GM12874 (cell line): ENCODE measurements at regions not wholly inside any gene's neighbourhood (a gene's known extent, or its start where the extent isn't known, plus 50 kb on each side); places are given as distances from the start of the nearest gene placed in this dataset.

Source experiments
- CTCF ChIP-seq: IDR thresholded peaks from 2 replicates; pipeline ENCODE4 v1.5.1; 2011; ENCODE audit warnings: low read depth, mild to moderate bottlenecking, control low read depth, low read length, moderate library complexity; ENCODE audit not compliant: insufficient read depth

GRCh38 chr5:1658665-1659064, 134.9 kb upstream of the LPCAT1 start:
- TF ChIP-seq CTCF = no peak

GRCh38 chr5:1657161-1657741, 133.5 kb upstream of the LPCAT1 start:
- no peak for TF ChIP-seq CTCF

- TF ChIP-seq CTCF = no peak
Measured at GRCh38 chr5:1656271-1656975, 132.7 kb upstream of the LPCAT1 start.

GRCh38 chr5:1655496-1656270, 131.9 kb upstream of the LPCAT1 start:
- no peak for TF ChIP-seq CTCF

GRCh38 chr5:1654786-1655495, 131.2 kb upstream of the LPCAT1 start:
- TF ChIP-seq CTCF = no peak

- no peak for TF ChIP-seq CTCF
Measured at GRCh38 chr5:1652873-1653697, 129.3 kb upstream of the LPCAT1 start.
